ENCODE measurements at regions not wholly inside any gene's neighbourhood (a gene's known extent, or its start where the extent isn't known, plus 50 kb on each side); places are given as distances from the start of the nearest gene placed in this dataset.

DNA sequence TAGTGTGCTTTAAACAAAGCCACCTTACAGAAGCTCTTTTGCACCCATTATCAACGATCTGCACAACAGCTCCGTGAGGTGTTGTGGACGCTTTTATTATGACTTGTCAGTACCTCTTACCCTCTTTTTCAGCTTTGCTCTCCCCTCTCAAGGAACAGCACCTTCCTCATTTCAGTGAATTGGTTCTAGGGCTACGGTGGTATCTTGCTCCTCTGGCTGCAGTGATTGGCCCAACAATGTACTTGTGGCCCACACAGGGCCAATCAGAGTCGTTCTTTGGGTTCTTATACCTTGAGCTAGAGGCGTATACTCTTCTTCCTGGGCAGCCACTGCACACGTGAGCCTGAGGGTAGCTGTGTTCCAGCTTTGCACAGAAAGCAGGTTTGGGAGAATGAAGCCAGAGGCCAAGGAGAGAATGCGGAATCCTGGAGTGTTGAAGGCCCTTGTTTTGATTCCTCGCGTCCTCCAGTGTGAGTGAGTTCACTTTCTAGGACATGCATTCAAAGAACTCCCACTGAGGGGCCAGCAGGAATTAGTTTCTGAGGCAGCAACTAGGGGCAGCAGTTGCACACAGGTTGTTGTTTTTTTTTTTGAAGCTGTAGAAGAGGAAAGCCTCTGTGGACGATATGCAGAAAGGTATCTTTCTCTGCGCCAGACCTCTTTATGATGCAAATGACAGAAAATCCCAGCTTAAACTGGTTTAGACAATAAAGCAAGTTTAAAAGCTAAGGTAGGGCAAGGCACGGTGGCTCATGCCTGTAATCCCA lies 49.8 kb upstream of the PDZD8 start:
- TF ChIP-seq, protein P1, sequence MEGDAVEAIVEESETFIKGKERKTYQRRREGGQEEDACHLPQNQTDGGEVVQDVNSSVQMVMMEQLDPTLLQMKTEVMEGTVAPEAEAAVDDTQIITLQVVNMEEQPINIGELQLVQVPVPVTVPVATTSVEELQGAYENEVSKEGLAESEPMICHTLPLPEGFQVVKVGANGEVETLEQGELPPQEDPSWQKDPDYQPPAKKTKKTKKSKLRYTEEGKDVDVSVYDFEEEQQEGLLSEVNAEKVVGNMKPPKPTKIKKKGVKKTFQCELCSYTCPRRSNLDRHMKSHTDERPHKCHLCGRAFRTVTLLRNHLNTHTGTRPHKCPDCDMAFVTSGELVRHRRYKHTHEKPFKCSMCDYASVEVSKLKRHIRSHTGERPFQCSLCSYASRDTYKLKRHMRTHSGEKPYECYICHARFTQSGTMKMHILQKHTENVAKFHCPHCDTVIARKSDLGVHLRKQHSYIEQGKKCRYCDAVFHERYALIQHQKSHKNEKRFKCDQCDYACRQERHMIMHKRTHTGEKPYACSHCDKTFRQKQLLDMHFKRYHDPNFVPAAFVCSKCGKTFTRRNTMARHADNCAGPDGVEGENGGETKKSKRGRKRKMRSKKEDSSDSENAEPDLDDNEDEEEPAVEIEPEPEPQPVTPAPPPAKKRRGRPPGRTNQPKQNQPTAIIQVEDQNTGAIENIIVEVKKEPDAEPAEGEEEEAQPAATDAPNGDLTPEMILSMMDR (IDR thresholded peaks at IDR 0.05; ENCODE audit: low read depth, low read length): no peak
- TF ChIP-seq POLR2A (IDR thresholded peaks at IDR 0.05; ENCODE audit: extremely low read depth, insufficient read length): no peak
- TF ChIP-seq MYC (IDR thresholded peaks at IDR 0.05; ENCODE audit: low read depth, low read length): no peak
